GM12878 (cell line): ENCODE measurements at regions not wholly inside any gene's neighbourhood (a gene's known extent, or its start where the extent isn't known, plus 50 kb on each side); places are given as distances from the start of the nearest gene placed in this dataset.

Source experiments
- ASH2L ChIP-seq: fragments of 300-600, 200-600 bp; sonication (generic); IDR thresholded peaks from 2 replicates; pipeline ENCODE4 v1.6.1; 2017; ENCODE audit warnings: low read depth, mild to moderate bottlenecking, borderline replicate concordance
- CHD1 ChIP-seq: IDR thresholded peaks from 2 replicates; pipeline ENCODE4 v1.6.1; 2012; ENCODE audit warnings: low read depth, low read length, improper control_type of control experiment
- SIN3A ChIP-seq: IDR thresholded peaks from 2 replicates; pipeline ENCODE4 v1.6.1; 2012; ENCODE audit warnings: low read depth, low read length, improper control_type of control experiment
- SUZ12 ChIP-seq: fragments of 200-600 bp; sonication (generic); IDR thresholded peaks from one replicate; pipeline ENCODE4 v1.6.1; 2018; ENCODE audit warnings: antibody characterized with exemption, mild to moderate bottlenecking; ENCODE audit not compliant: unreplicated experiment
- ZBTB4 ChIP-seq: fragments of 450-650 bp; formaldehyde crosslinking; IDR thresholded peaks from 2 replicates; pipeline ENCODE4 v1.4.0; 2022; ENCODE audit warnings: mild to moderate bottlenecking, moderate library complexity
- ZNF274 ChIP-seq: IDR thresholded peaks from one replicate; pipeline ENCODE4 v1.8.0; 2011; ENCODE audit not compliant: insufficient read length, insufficient read depth
- TF ChIP-seq, protein P1 (sequence below): IDR thresholded peaks from 2 replicates; pipeline ENCODE4 v1.6.1; 2011; ENCODE audit warnings: borderline replicate concordance, low read depth, mild to moderate bottlenecking, moderate library complexity, mixed read lengths, low read length; ENCODE audit not compliant: insufficient read depth; ENCODE audit errors: extremely low read length
- TF ChIP-seq, protein P2 (sequence below), 3 experiments: IDR thresholded peaks in 2 of 3; conservative IDR thresholded peaks in 1 of 3; 2 replicates each; pipeline ENCODE4 v1.5.1; 2011; ENCODE audit warnings: low read depth in 3 of 3, low read length in 3 of 3, mild to moderate bottlenecking in 3 of 3, control low read depth in 2 of 3, moderate library complexity in 2 of 3, inconsistent platforms in 1 of 3, mixed read lengths in 1 of 3; ENCODE audit not compliant: control insufficient read depth in 2 of 3, insufficient read depth in 1 of 3; ENCODE audit errors: extremely low read depth in 1 of 3

DNA sequence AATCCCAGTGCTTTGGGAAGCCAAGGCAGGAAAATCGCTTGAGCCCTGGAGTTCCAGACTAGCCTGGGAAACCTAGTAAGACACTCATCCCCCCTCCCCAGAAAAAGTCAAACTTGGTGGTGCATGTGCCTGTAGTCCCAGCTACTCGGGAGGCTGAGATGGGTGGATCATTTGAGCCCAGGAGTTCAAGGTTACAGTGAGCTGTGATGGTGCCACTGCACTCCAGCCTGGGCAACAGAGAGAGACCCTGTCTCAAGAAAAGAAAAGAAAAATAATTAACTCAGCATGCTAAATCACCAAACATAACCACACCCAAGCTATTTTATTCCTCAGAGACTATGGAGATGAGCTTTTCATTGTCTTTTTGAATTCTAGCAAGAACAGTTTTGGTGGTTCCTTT is 56.2 kb upstream of the SCEL start:
- TF ChIP-seq ZBTB4 (CRISPR knock-in tag): no peak
- TF ChIP-seq CHD1: no peak
- TF ChIP-seq, protein P1, sequence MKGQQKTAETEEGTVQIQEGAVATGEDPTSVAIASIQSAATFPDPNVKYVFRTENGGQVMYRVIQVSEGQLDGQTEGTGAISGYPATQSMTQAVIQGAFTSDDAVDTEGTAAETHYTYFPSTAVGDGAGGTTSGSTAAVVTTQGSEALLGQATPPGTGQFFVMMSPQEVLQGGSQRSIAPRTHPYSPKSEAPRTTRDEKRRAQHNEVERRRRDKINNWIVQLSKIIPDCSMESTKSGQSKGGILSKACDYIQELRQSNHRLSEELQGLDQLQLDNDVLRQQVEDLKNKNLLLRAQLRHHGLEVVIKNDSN: no peak
- TF ChIP-seq ZNF274: no peak
- TF ChIP-seq, protein P2, sequence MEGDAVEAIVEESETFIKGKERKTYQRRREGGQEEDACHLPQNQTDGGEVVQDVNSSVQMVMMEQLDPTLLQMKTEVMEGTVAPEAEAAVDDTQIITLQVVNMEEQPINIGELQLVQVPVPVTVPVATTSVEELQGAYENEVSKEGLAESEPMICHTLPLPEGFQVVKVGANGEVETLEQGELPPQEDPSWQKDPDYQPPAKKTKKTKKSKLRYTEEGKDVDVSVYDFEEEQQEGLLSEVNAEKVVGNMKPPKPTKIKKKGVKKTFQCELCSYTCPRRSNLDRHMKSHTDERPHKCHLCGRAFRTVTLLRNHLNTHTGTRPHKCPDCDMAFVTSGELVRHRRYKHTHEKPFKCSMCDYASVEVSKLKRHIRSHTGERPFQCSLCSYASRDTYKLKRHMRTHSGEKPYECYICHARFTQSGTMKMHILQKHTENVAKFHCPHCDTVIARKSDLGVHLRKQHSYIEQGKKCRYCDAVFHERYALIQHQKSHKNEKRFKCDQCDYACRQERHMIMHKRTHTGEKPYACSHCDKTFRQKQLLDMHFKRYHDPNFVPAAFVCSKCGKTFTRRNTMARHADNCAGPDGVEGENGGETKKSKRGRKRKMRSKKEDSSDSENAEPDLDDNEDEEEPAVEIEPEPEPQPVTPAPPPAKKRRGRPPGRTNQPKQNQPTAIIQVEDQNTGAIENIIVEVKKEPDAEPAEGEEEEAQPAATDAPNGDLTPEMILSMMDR (IDR thresholded peaks at IDR 0.05 in 2 of 3, conservative IDR thresholded peaks at IDR 0.05 in 1 of 3; ENCODE audit: control insufficient read depth in 2 of 3, extremely low read depth in 1 of 3, insufficient read depth in 1 of 3, low read depth in 3 of 3, low read length in 3 of 3): no peak
- TF ChIP-seq SIN3A: no peak
- no peak for TF ChIP-seq ASH2L
- no peak for TF ChIP-seq SUZ12
